SKM-1 treated with dmso at 0.1 percent for 144 hours (cell line): ENCODE measurements at regions not wholly inside any gene's neighbourhood (a gene's known extent, or its start where the extent isn't known, plus 50 kb on each side); places are given as distances from the start of the nearest gene placed in this dataset.
"Not testable (repeated sequence)": the region's sequence is repeated elsewhere in the genome, so short reads cannot be mapped to it uniquely, and the experiment has no call there.

ENCODE experiments used
- DNase-seq: peaks from one replicate; lab custom pipeline; 2025; ENCODE audit not compliant: unreplicated experiment; lab: John Stamatoyannopoulos, UW

DNA sequence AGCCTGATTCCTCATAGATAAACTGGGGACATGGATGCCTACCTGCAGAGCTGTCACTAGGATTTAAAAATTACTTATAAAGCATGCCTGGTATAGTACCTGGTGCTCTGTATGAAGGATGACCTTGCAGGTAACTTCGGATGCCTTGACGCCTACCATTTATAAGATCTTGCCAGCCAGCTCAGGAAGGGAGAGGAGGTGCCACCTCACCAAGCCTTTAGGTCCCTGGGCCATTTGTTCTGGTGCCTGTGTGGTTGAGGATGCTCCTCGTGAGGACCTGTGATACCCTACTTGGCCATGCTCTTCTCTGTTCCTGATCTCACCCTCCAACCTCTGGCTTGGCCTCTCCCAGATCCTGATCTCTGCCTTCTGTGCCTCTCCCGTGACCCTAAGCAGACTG, 85.2 kb downstream of the FDX1 start:
- DNase-seq: no peak

DNA sequence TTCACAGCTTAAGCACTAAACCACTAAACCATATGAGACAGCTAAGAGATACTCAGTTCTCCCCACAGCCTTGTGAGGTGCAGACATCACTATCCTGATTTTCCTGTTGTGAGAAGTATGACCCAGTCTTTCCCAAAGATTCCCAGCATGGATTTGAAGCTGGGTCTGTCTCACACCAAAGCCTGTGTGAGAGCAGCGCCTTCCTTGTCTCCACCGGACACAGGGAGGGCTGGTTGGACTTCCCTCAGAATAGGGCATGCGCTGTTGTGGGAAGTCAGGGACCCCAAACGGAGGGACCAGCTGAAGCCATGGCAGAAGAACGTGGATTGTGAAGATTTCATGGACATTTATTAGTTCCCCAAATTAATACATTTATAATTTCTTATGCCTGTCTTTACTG, 87.6 kb downstream of the FDX1 start:
- DNase-seq: not testable (repeated sequence)

GRCh38 chr11:110518809-110519514, 89.2 kb downstream of the FDX1 start:
- DNase-seq: no peak

GRCh38 chr11:110519796-110520195, 90.0 kb downstream of the FDX1 start:
- DNase-seq: no peak

DNA sequence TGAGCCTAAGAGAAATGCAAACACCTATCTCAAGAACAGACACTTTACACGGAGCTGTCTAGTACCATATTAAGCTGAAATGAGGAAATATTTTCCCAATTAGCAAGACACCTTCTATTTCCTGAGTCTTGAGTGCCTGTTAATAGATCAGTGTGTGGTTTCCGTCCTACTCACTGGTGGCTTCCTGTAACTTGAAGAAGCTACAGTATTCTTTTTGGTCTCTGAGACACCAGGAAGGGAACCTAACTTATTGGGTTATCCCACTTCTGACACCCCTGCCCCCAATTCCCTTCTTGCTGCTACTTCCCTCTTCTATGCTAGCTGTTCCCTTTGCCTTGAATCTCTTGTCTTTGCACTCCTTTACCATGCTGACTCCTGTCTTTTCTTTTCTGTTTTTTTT, 92.7 kb downstream of the FDX1 start:
- DNase-seq: peak; percentile 2

- DNase-seq: no peak
Observed at GRCh38 chr11:110524238-110524637, 94.5 kb downstream of the FDX1 start.

DNA sequence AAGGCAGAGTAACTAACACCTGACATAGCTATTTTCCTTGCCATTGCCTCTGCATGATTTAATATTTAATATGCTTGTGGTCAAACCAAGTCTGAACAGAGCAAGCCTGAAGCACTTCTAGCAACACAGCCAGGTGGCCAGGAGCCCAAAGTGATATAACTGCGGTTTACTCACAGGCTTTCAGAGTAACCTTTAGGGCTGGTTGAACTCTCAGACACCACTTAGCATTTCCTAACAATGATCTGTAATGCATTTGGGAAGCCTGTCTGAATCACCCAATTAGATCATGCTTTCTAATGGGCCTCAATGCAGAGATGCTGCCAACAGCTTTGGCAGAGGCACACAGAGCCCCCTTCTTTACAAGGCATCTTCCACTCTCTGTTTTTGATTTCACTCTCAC, 96.1 kb downstream of the FDX1 start:
- no peak for DNase-seq

DNA sequence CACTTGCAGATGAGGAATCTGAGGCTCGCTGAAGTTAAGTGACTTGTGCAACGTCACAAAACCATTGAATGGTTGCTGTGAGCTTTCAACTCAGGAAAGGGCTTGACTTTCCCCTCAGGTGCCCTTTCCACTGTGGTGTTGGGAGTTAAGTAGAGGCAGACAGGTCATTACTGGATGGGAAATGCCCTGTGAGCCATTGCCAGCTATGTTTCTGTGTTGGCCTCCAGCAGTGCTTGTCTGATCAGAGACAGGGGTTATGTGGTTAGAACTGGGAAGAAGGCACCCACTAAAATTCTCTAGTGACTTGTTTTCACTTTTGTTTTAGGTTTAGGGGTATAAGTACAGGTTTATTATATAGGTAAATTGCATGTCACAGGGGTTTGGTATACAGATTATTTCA, 96.6 kb downstream of the FDX1 start:
- no peak for DNase-seq
